Endothelial cell of umbilical vein (primary cell): ENCODE measurements at regions not wholly inside any gene's neighbourhood (a gene's known extent, or its start where the extent isn't known, plus 50 kb on each side); places are given as distances from the start of the nearest gene placed in this dataset.

ENCODE experiments used
- BruUV-seq: library from RNA; stranded (reverse); fragments of 400-500 nt; replicated peaks from 2 replicates; lab custom pipeline; 2021; lab: Mats Ljungman, UMichigan
- CTCF ChIA-PET: fragments of 300-600, 350-600 bp; sonication (Branson Sonifier 250); formaldehyde crosslinking; loops from one replicate; lab custom pipeline; 2021; ENCODE audit warnings: antibody characterized with exemption, inconsistent platforms; lab: Charles Lee
- POLR2A ChIA-PET: fragments of 300-600, 350-600 bp; sonication (Branson Sonifier 250); formaldehyde crosslinking; loops from one replicate; lab custom pipeline; 2021; ENCODE audit warnings: antibody characterized with exemption, inconsistent platforms; lab: Charles Lee
- DNase-seq: peaks from one replicate; pipeline ENCODE4 v3.0.0-alpha.2; 2011; ENCODE audit warnings: low read depth, low spot score
- FAIRE-seq: peaks from 2 replicates; lab custom pipeline; 2011; peaks lifted over from hg19 to GRCh38; lab: Jason Lieb, UNC
- H2AFZ ChIP-seq: 2 replicates; pipeline ENCODE4 v1.6.0; 2012; ENCODE audit warnings: low read depth, low read length, control low read depth, inconsistent platforms
- H3K27ac ChIP-seq: 2 replicates; pipeline ENCODE4 v1.5.1; 2011; ENCODE audit warnings: low read depth, mild to moderate bottlenecking, control low read depth, low read length, moderate library complexity; ENCODE audit not compliant: insufficient read depth
- H3K27me3 ChIP-seq, 2 experiments: 2 replicates each; pipeline versions ENCODE4 v1.6.0 to v1.6.1; 2011; ENCODE audit warnings: low read length in 2 of 2, mixed read lengths in 1 of 2; ENCODE audit not compliant: control insufficient read depth in 2 of 2, insufficient read depth in 2 of 2
- H3K36me3 ChIP-seq, 2 experiments: 2 replicates in 1 of 2; 3 replicates in 1 of 2; pipeline ENCODE4 v1.5.1; 2011; ENCODE audit warnings: low read length in 2 of 2, mild to moderate bottlenecking in 1 of 2, moderate library complexity in 1 of 2; ENCODE audit not compliant: control insufficient read depth in 2 of 2, insufficient read depth in 2 of 2; ENCODE audit errors: extremely low read depth in 1 of 2
- H3K4me1 ChIP-seq: 3 replicates; pipeline ENCODE4 v1.5.1; 2011; ENCODE audit warnings: mild to moderate bottlenecking, low read length; ENCODE audit not compliant: control insufficient read depth, insufficient read depth; ENCODE audit errors: extremely low read depth
- H3K4me2 ChIP-seq: 2 replicates; pipeline ENCODE4 v1.6.1; 2011; ENCODE audit warnings: low read length, control low read depth, mixed read lengths; ENCODE audit not compliant: insufficient read depth
- H3K4me3 ChIP-seq, 3 experiments: fragments of 200-600 bp in 1 of 3; sonication (generic), shearing (Covaris generic) in 1 of 3; replicated peaks in 1 of 3; 2 replicates each; pipeline ENCODE4 v1.5.1; 2011 to 2016; ENCODE audit warnings: control low read depth in 3 of 3, low read length in 3 of 3, mild to moderate bottlenecking in 2 of 3, inconsistent platforms in 1 of 3, low read depth in 1 of 3, moderate library complexity in 1 of 3; ENCODE audit not compliant: insufficient read depth in 1 of 3
- H3K79me2 ChIP-seq: 2 replicates; pipeline ENCODE4 v1.6.0; 2012; ENCODE audit warnings: low read length, inconsistent platforms; ENCODE audit not compliant: control insufficient read depth, insufficient read depth
- H3K9ac ChIP-seq: replicated peaks from 2 replicates; pipeline ENCODE3; 2011; ENCODE audit warnings: low read length, control low read depth; ENCODE audit not compliant: insufficient read depth; ENCODE audit errors: extremely low read depth
- H3K9me1 ChIP-seq: replicated peaks from 3 replicates; pipeline ENCODE4 v1.6.0; 2011; ENCODE audit warnings: mild to moderate bottlenecking, low read length; ENCODE audit not compliant: control insufficient read depth, insufficient read depth; ENCODE audit errors: extremely low read depth
- H3K9me3 ChIP-seq: replicated peaks from 2 replicates; pipeline ENCODE4 v1.5.1; 2012; ENCODE audit warnings: low read length, inconsistent platforms; ENCODE audit not compliant: control insufficient read depth, insufficient read depth
- H4K20me1 ChIP-seq: replicated peaks from 2 replicates; pipeline ENCODE3; 2011; ENCODE audit warnings: mild to moderate bottlenecking, low read length; ENCODE audit not compliant: control insufficient read depth, insufficient read depth; ENCODE audit errors: extremely low read depth
- FOS ChIP-seq: IDR thresholded peaks from 2 replicates; pipeline ENCODE4 v1.6.1; 2011; ENCODE audit warnings: mild to moderate bottlenecking, low read length, moderate library complexity, borderline replicate concordance; ENCODE audit not compliant: insufficient read depth
- GATA2 ChIP-seq: IDR thresholded peaks from 2 replicates; pipeline ENCODE4 v1.7.0; 2011; ENCODE audit warnings: low read depth, mild to moderate bottlenecking, moderate library complexity, mixed read lengths, low read length; ENCODE audit not compliant: insufficient read length, insufficient read depth
- JUN ChIP-seq: IDR thresholded peaks from 2 replicates; pipeline ENCODE4 v1.6.1; 2011; ENCODE audit warnings: borderline replicate concordance, low read depth; ENCODE audit not compliant: insufficient read length, insufficient read depth
- MYC ChIP-seq: IDR thresholded peaks from one replicate; pipeline ENCODE4 v1.6.1; 2011; ENCODE audit warnings: mild to moderate bottlenecking, low read depth, low read length
- POLR2AphosphoS5 ChIP-seq: IDR thresholded peaks from 2 replicates; pipeline ENCODE4 v1.6.1; 2012; ENCODE audit warnings: low read depth, mild to moderate bottlenecking, control low read depth, low read length, moderate library complexity; ENCODE audit not compliant: insufficient read depth
- dilution Hi-C: fragments of 300-500 bp; cut with MboI; formaldehyde crosslinking; loops from one replicate; pipeline ENCODE4 v1.15.0; 2019; ENCODE audit warnings: low sequenced_read_pairs; ENCODE audit not compliant: extremely low pct_ligation_motif_present
- intact Hi-C: fragments of 100-400 bp; cut with micrococcal nuclease; formaldehyde crosslinking; loops from one replicate; pipeline ENCODE4 v1.10.0; 2022
- TF ChIP-seq, protein P1 (sequence below): IDR thresholded peaks from 2 replicates; pipeline ENCODE4 v1.6.1; 2011; ENCODE audit not compliant: insufficient read depth, insufficient read length
- TF ChIP-seq, protein P2 (sequence below), 2 donors: IDR thresholded peaks; 1 replicate in 1 of 2; 2 replicates in 1 of 2; pipeline ENCODE4 v1.5.1; 2011; ENCODE audit warnings: low read length in 2 of 2, mild to moderate bottlenecking in 2 of 2, moderate library complexity in 2 of 2, control low read depth in 1 of 2, inconsistent platforms in 1 of 2, low read depth in 1 of 2; ENCODE audit not compliant: insufficient read depth in 1 of 2; ENCODE audit errors: extremely low read depth in 1 of 2

GRCh38 chr2:146806364-146807005 lies 1038.3 kb upstream of the ACVR2A start:
- Histone ChIP-seq H3K4me3 (no peak overlapping the region), H3K27me3 (no peaks in the 10 kb centered on the region), H3K27ac (no peak overlapping the region), H3K4me1 (no peaks in the 10 kb centered on the region), H3K36me3 (no peaks in the 10 kb centered on the region), H3K9me3 (no peaks in the 10 kb centered on the region), H3K79me2 (no peaks in the 10 kb centered on the region), H4K20me1 (no peaks in the 10 kb centered on the region), H3K9ac (no peak overlapping the region), H2AFZ (no peak overlapping the region), H3K9me1 (no peaks in the 10 kb centered on the region), H3K4me2 (no peak overlapping the region)
- FAIRE-seq (no peak), DNase-seq (no peak)
- ChIA-PET CTCF (no interaction called here), POLR2A (no interaction called here)
- dilution Hi-C loops (no loop called here), intact Hi-C loops (no loop called here)
- BruUV-seq: no TSS peak
- no peak for TF ChIP-seq POLR2AphosphoS5
- no peak for TF ChIP-seq MYC
- TF ChIP-seq, protein P1, sequence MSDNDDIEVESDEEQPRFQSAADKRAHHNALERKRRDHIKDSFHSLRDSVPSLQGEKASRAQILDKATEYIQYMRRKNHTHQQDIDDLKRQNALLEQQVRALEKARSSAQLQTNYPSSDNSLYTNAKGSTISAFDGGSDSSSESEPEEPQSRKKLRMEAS: no peak
- no peak for TF ChIP-seq JUN
- TF ChIP-seq GATA2: no peak
- TF ChIP-seq, protein P2, sequence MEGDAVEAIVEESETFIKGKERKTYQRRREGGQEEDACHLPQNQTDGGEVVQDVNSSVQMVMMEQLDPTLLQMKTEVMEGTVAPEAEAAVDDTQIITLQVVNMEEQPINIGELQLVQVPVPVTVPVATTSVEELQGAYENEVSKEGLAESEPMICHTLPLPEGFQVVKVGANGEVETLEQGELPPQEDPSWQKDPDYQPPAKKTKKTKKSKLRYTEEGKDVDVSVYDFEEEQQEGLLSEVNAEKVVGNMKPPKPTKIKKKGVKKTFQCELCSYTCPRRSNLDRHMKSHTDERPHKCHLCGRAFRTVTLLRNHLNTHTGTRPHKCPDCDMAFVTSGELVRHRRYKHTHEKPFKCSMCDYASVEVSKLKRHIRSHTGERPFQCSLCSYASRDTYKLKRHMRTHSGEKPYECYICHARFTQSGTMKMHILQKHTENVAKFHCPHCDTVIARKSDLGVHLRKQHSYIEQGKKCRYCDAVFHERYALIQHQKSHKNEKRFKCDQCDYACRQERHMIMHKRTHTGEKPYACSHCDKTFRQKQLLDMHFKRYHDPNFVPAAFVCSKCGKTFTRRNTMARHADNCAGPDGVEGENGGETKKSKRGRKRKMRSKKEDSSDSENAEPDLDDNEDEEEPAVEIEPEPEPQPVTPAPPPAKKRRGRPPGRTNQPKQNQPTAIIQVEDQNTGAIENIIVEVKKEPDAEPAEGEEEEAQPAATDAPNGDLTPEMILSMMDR (IDR thresholded peaks at IDR 0.05; ENCODE audit: extremely low read depth in 1 of 2, insufficient read depth in 1 of 2, low read depth in 1 of 2, low read length in 2 of 2): no peak
- no peak for TF ChIP-seq FOS
